HepG2 (cell line): ENCODE measurements at regions not wholly inside any gene's neighbourhood (a gene's known extent, or its start where the extent isn't known, plus 50 kb on each side); places are given as distances from the start of the nearest gene placed in this dataset.

Experiments used
- ATAC-seq: fragments of 200-7000 bp; cut with Tn5 transposase; 3 replicates; pipeline ENCODE4 v1.9.1; 2020; ENCODE audit warnings: mild to moderate bottlenecking, moderate library complexity
- BruUV-seq: library from RNA; stranded (reverse); fragments of 400-500 nt; replicated peaks from 2 replicates; lab custom pipeline; 2021; lab: Mats Ljungman, UMichigan
- CTCF ChIA-PET: fragments of 300-600 bp; formaldehyde crosslinking; extraction: SDS; loops from one replicate; lab custom pipeline; 2021; ENCODE audit warnings: low total read pairs, inconsistent platforms, low intra/inter-chr PET ratio; lab: Yijun Ruan, JAX
- POLR2A ChIA-PET: fragments of 350-600 bp; sonication (Branson Sonifier 250); formaldehyde crosslinking; loops from one replicate; lab custom pipeline; 2020; ENCODE audit warnings: antibody characterized with exemption, inconsistent platforms; lab: Yijun Ruan, JAX
- DNase-seq: peaks from one replicate; pipeline ENCODE4 v3.0.0-alpha.2; 2015; ENCODE audit warnings: low spot score
- FAIRE-seq: peaks from 3 replicates; lab custom pipeline; 2011; peaks lifted over from hg19 to GRCh38; lab: Jason Lieb, UNC
- H2AFZ ChIP-seq: one replicate; pipeline ENCODE4 v1.6.1; 2011; ENCODE audit warnings: low read length, inconsistent platforms
- H3K27ac ChIP-seq: fragments of 300-600 bp; 3 replicates; pipeline ENCODE4 v1.8.0; 2011; ENCODE audit warnings: mixed run types, mild to moderate bottlenecking, mixed read lengths, low read length, inconsistent platforms; ENCODE audit not compliant: insufficient read depth; ENCODE audit errors: extremely low read length
- H3K27me3 ChIP-seq, 2 experiments: fragments of 200-600 bp in 1 of 2; 2 replicates in 1 of 2; 3 replicates in 1 of 2; pipeline versions ENCODE4 v1.6.0 to v1.8.0; 2011; ENCODE audit warnings: low read length in 2 of 2, mild to moderate bottlenecking in 2 of 2, moderate library complexity in 2 of 2, inconsistent platforms in 1 of 2; ENCODE audit not compliant: insufficient read depth in 2 of 2, control insufficient read depth in 1 of 2
- H3K36me3 ChIP-seq, 2 experiments: fragments of 200-600 bp in 1 of 2; replicated peaks in 1 of 2; 2 replicates in 1 of 2; 3 replicates in 1 of 2; pipeline versions ENCODE4 v1.5.1 to v1.8.0; 2011; ENCODE audit warnings: low read length in 2 of 2, inconsistent platforms in 1 of 2; ENCODE audit not compliant: insufficient read depth in 2 of 2, control insufficient read depth in 1 of 2
- H3K4me1 ChIP-seq: 2 replicates; pipeline ENCODE4 v1.5.1; 2012; ENCODE audit warnings: low read length, inconsistent platforms; ENCODE audit not compliant: insufficient read depth
- H3K4me2 ChIP-seq: 2 replicates; pipeline ENCODE4 v1.6.0; 2011; ENCODE audit warnings: low read depth, low read length, inconsistent platforms
- H3K4me3 ChIP-seq, 3 experiments: fragments of 200-600 bp in 1 of 3; sonication (generic), shearing (Covaris generic) in 1 of 3; replicated peaks in 1 of 3; 2 replicates each; pipeline ENCODE4 v1.5.1; 2011 to 2016; ENCODE audit warnings: low read length in 3 of 3, inconsistent platforms in 2 of 3, low read depth in 2 of 3, mild to moderate bottlenecking in 2 of 3, control low read depth in 1 of 3, mixed read lengths in 1 of 3; ENCODE audit not compliant: insufficient read depth in 1 of 3
- H3K79me2 ChIP-seq: one replicate; pipeline ENCODE4 v1.6.1; 2011; ENCODE audit warnings: low read length, inconsistent platforms; ENCODE audit not compliant: insufficient read depth
- H3K9ac ChIP-seq: 2 replicates; pipeline ENCODE4 v1.6.0; 2011; ENCODE audit warnings: mild to moderate bottlenecking, low read depth, low read length, inconsistent platforms; ENCODE audit not compliant: insufficient read depth
- H3K9me3 ChIP-seq: 2 replicates; pipeline ENCODE4 v1.5.1; 2012; ENCODE audit warnings: mild to moderate bottlenecking, low read length
- H4K20me1 ChIP-seq: 2 replicates; pipeline ENCODE4 v1.6.0; 2011; ENCODE audit warnings: inconsistent platforms, mild to moderate bottlenecking, low read length, moderate library complexity; ENCODE audit not compliant: insufficient read depth
- CHD4 ChIP-seq: fragments of 200-600 bp; sonication (generic); IDR thresholded peaks from 2 replicates; pipeline ENCODE4 v1.7.0; 2017; ENCODE audit warnings: mild to moderate bottlenecking, low read length, borderline replicate concordance
- FIP1L1 ChIP-seq: fragments of 200-400 bp; formaldehyde crosslinking; IDR thresholded peaks from 2 replicates; pipeline ENCODE4 v1.6.1; 2018; ENCODE audit warnings: low read depth, mild to moderate bottlenecking, low read length, moderate library complexity, borderline replicate concordance; ENCODE audit not compliant: insufficient read depth
- TARDBP ChIP-seq: sonication (generic); formaldehyde crosslinking; IDR thresholded peaks from 2 replicates; pipeline ENCODE4 v1.8.0; 2022; ENCODE audit warnings: mild to moderate bottlenecking, missing genetic modification reagents
- ZBTB8A ChIP-seq: sonication (generic); formaldehyde crosslinking; IDR thresholded peaks from 2 replicates; pipeline ENCODE4 v1.4.0; 2020; ENCODE audit warnings: mild to moderate bottlenecking, low read depth, missing genetic modification reagents, borderline replicate concordance
- ZNF101 ChIP-seq: sonication (generic); formaldehyde crosslinking; IDR thresholded peaks from 2 replicates; pipeline ENCODE4 v1.4.0; 2020; ENCODE audit warnings: mild to moderate bottlenecking, low read depth, missing genetic modification reagents, borderline replicate concordance
- ZNF260 ChIP-seq: sonication (generic); formaldehyde crosslinking; IDR thresholded peaks from 2 replicates; pipeline ENCODE4 v1.4.0; 2020; ENCODE audit warnings: missing genetic modification reagents, low read depth, mild to moderate bottlenecking, borderline replicate concordance
- ZNF513 ChIP-seq: sonication (generic); formaldehyde crosslinking; conservative IDR thresholded peaks from 2 replicates; pipeline ENCODE4 v1.5.0; 2020; ENCODE audit warnings: missing genetic modification reagents
- ZNF660 ChIP-seq: sonication (generic); formaldehyde crosslinking; IDR thresholded peaks from 2 replicates; pipeline ENCODE4 v1.5.1; 2020; ENCODE audit warnings: mild to moderate bottlenecking, low read depth, missing genetic modification reagents, borderline replicate concordance
- ZXDC ChIP-seq: sonication (generic); formaldehyde crosslinking; IDR thresholded peaks from 2 replicates; pipeline ENCODE4 v1.5.0; 2020; ENCODE audit warnings: mild to moderate bottlenecking, missing genetic modification reagents
- WGBS: methylation state at CpG from one replicate; pipeline ENCODE4 v1.1.6; 2017; ENCODE audit warnings: low lambda C conversion rate; 5-methylcytosine and 5-hydroxymethylcytosine counted together
- in situ Hi-C: cut with HindIII; loops from 2 replicates; pipeline ENCODE4 v1.10.0; 2017; ENCODE audit warnings: low pct_unique_long_range_greater_than_20kb; ENCODE audit not compliant: extremely low pct_ligation_motif_present
- intact Hi-C: fragments of 100-400 bp; cut with micrococcal nuclease; formaldehyde crosslinking; loops from one replicate; pipeline ENCODE4 v1.10.0; 2022; ENCODE audit not compliant: unreplicated experiment

GRCh38 chr3:40978442-40978841, 220.9 kb upstream of the CTNNB1 start:
- no peak for DNase-seq
- H3K79me2 ChIP-seq, result no peaks in the 10 kb centered on the region
- H3K9ac ChIP-seq, result no peak overlapping the region
- no peak overlapping the region for H3K4me3 ChIP-seq
- no peak overlapping the region for H3K27ac ChIP-seq
- H3K9me3 ChIP-seq, result no peaks in the 10 kb centered on the region
- H3K4me2 ChIP-seq, result no peak overlapping the region
- in situ Hi-C loops (no loop called here), intact Hi-C loops (no loop called here)
- no peak for ATAC-seq
- ChIA-PET CTCF (no interaction called here), POLR2A (no interaction called here)
- H2AFZ ChIP-seq, result no peak overlapping the region
- H4K20me1 ChIP-seq, result no peaks in the 10 kb centered on the region
- H3K36me3 ChIP-seq, result no peaks in the 10 kb centered on the region; a peak in 1 of 5 replicates
- FAIRE-seq, result no peak
- 19% methylated on average over 2 of the region's 2 CpGs for WGBS
- TF ChIP-seq ZXDC (no peak), ZNF260 (no peak), TARDBP (CRISPR knock-in tag) (no peak), ZBTB8A (no peak), ZNF513 (CRISPR knock-in tag) (no peak), ZNF101 (CRISPR knock-in tag) (no peak), CHD4 (no peak), FIP1L1 (no peak), ZNF660 (CRISPR knock-in tag) (no peak)
- H3K27me3 ChIP-seq, result no peaks in the 10 kb centered on the region
- no TSS peak for BruUV-seq
- H3K4me1 ChIP-seq, result no peaks in the 10 kb centered on the region
